ENCODE measurements at regions not wholly inside any gene's neighbourhood (a gene's known extent, or its start where the extent isn't known, plus 50 kb on each side); places are given as distances from the start of the nearest gene placed in this dataset.

DNA sequence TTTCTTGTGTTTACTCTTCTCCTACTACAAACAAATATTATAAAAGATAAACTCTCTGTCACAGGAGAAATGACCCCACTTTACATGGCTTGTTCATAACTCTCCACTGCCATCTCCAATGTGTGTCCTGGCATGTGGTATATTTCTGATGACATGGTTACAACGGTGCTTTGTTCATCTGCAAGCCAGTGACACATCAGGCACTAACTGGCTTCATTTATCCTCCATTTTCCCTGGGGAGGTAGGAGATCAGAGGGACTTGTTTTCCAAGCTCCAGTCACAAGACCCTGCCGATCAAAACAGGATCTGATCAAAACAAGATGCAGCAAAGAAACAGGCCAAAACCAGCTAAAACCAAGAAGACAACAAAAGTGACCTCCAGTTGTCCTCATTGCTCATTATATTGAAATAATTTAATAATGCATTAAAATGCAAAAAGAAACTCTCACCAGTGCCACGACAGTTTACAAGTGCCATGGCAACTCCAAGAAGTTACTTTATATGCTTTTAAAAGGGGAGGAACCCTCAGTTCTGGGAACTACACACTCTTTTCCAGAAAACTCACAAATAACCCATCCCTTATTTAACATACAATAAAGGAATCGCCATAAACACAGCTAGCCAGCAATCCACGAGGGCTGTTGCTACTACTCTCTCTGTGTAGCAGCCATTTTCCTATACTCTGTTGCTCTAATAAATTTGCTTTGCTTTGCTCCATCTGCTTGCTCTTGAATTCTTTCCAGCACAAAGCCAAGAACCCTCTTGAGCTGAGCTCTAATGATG, 224.2 kb downstream of the XPNPEP1 start:
- H3K36me3 ChIP-seq (ENCODE audit: low read length): no peaks in the 10 kb centered on the region
- no peaks in the 10 kb centered on the region for H3K79me2 ChIP-seq (ENCODE audit: insufficient read depth, low read length)
- H3K9me2 ChIP-seq (replicated peaks; ENCODE audit: insufficient read depth, low read length): no peaks in the 10 kb centered on the region
- no peaks in the 10 kb centered on the region for H3F3A ChIP-seq (ENCODE audit: insufficient read depth)
- no peak overlapping the region for H2AFZ ChIP-seq (ENCODE audit: low read depth, low read length, severe bottlenecking)
- TF ChIP-seq, protein P1, sequence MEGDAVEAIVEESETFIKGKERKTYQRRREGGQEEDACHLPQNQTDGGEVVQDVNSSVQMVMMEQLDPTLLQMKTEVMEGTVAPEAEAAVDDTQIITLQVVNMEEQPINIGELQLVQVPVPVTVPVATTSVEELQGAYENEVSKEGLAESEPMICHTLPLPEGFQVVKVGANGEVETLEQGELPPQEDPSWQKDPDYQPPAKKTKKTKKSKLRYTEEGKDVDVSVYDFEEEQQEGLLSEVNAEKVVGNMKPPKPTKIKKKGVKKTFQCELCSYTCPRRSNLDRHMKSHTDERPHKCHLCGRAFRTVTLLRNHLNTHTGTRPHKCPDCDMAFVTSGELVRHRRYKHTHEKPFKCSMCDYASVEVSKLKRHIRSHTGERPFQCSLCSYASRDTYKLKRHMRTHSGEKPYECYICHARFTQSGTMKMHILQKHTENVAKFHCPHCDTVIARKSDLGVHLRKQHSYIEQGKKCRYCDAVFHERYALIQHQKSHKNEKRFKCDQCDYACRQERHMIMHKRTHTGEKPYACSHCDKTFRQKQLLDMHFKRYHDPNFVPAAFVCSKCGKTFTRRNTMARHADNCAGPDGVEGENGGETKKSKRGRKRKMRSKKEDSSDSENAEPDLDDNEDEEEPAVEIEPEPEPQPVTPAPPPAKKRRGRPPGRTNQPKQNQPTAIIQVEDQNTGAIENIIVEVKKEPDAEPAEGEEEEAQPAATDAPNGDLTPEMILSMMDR (IDR thresholded peaks at IDR 0.05; ENCODE audit: insufficient read depth, low read length, poor library complexity, severe bottlenecking): no peak
- no peak for TF ChIP-seq EZH2phosphoT487 (conservative IDR thresholded peaks at IDR 0.05; ENCODE audit: low read length)
- no peak overlapping the region for H3K27ac ChIP-seq (ENCODE audit: low read depth, low read length)
- H3K4me2 ChIP-seq (ENCODE audit: low read depth, low read length, poor library complexity, severe bottlenecking): no peak overlapping the region
- H3K4me3 ChIP-seq (ENCODE audit: insufficient read depth, low read length, poor library complexity, severe bottlenecking): no peak overlapping the region
- H3K9ac ChIP-seq (ENCODE audit: low read length): no peak overlapping the region
- H3K9me3 ChIP-seq (ENCODE audit: insufficient read depth, low read length): no peaks in the 10 kb centered on the region
- no peaks in the 10 kb centered on the region for H4K20me1 ChIP-seq (ENCODE audit: low read depth, low read length)
- H3K27me3 ChIP-seq (ENCODE audit: low read length): no peaks in the 10 kb centered on the region

DNA sequence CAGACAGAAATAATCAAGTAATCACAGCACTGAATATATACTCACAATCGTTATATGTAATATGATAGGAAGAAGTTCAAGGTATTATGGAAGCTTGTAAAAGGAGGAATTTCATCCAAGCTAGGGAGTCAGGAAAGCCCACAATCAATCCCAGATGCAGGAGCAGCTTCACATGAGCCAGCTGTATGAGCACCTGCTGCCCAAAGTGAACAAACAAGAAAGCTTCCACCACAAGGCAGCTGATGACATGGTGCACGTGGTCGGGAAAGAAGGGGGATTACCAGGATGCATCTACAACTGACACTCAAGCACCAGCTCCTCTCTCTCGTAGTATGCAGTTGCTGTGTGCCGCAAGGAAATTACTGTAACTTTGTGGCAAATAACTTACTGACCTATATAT, 225.2 kb downstream of the XPNPEP1 start:
- Histone ChIP-seq H3K36me3 (ENCODE audit: low read length) (no peaks in the 10 kb centered on the region), H3K4me3 (ENCODE audit: insufficient read depth, low read length, poor library complexity, severe bottlenecking) (no peak overlapping the region), H3K79me2 (ENCODE audit: insufficient read depth, low read length) (no peaks in the 10 kb centered on the region), H3K9me3 (ENCODE audit: insufficient read depth, low read length) (no peaks in the 10 kb centered on the region), H3K27me3 (ENCODE audit: low read length) (no peaks in the 10 kb centered on the region), H3K4me2 (ENCODE audit: low read depth, low read length, poor library complexity, severe bottlenecking) (no peak overlapping the region), H4K20me1 (ENCODE audit: low read depth, low read length) (no peaks in the 10 kb centered on the region), H3F3A (ENCODE audit: insufficient read depth) (no peaks in the 10 kb centered on the region), H2AFZ (ENCODE audit: low read depth, low read length, severe bottlenecking) (no peak overlapping the region), H3K27ac (ENCODE audit: low read depth, low read length) (no peak overlapping the region), H3K9ac (ENCODE audit: low read length) (no peak overlapping the region), H3K9me2 (replicated peaks; ENCODE audit: insufficient read depth, low read length) (no peaks in the 10 kb centered on the region)
- TF ChIP-seq, protein P1 (IDR thresholded peaks at IDR 0.05; ENCODE audit: insufficient read depth, low read length, poor library complexity, severe bottlenecking): no peak
- TF ChIP-seq EZH2phosphoT487 (conservative IDR thresholded peaks at IDR 0.05; ENCODE audit: low read length): no peak

DNA sequence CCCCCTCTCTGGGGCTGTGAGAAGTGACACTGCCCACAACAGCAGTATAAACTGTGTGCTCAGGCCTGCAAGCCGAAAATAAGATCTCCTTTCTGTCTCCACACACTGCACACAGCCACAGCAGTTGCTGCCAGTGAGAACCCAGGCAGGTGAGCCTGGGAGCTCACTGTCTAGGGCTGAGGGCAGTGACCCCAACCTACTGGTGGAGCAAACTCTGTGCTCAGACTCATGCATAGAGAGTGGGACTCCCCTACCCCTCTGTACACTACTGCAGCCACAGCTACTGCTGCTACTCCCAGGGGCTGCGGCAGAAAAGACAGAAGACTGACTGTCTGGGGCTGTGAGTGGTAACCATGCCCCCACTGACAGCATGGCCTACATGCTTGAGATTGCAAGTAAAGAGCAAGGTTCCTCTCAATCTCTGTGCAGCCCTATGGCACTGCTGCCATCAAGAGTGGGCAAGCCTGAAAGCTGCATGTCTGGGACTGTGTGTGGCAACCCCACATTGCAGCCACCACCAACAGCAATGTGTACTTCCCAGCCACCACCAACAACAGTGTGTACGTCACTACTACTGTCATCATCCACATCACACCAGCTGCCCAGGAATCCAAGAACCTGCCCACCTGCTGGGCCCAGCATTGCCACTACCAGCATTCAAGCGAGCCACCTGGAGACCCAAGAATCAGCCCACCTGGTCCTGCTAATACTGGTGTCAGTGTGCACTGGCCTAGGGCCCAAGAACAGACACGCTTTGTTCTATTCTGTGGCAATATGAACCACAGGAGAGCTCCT, 226.1 kb downstream of the XPNPEP1 start:
- no peaks in the 10 kb centered on the region for H4K20me1 ChIP-seq (ENCODE audit: low read depth, low read length)
- H3K79me2 ChIP-seq (ENCODE audit: insufficient read depth, low read length): no peaks in the 10 kb centered on the region
- no peak overlapping the region for H3K4me2 ChIP-seq (ENCODE audit: low read depth, low read length, poor library complexity, severe bottlenecking)
- no peak overlapping the region for H3K9ac ChIP-seq (ENCODE audit: low read length)
- H3K27ac ChIP-seq (ENCODE audit: low read depth, low read length): no peak overlapping the region
- no peak overlapping the region for H2AFZ ChIP-seq (ENCODE audit: low read depth, low read length, severe bottlenecking)
- no peaks in the 10 kb centered on the region for H3K9me2 ChIP-seq (replicated peaks; ENCODE audit: insufficient read depth, low read length)
- TF ChIP-seq, protein P1 (IDR thresholded peaks at IDR 0.05; ENCODE audit: insufficient read depth, low read length, poor library complexity, severe bottlenecking): no peak
- TF ChIP-seq EZH2phosphoT487 (conservative IDR thresholded peaks at IDR 0.05; ENCODE audit: low read length): no peak
- no peaks in the 10 kb centered on the region for H3K9me3 ChIP-seq (ENCODE audit: insufficient read depth, low read length)
- H3K36me3 ChIP-seq (ENCODE audit: low read length): no peaks in the 10 kb centered on the region
- H3F3A ChIP-seq (ENCODE audit: insufficient read depth): no peaks in the 10 kb centered on the region
- no peak overlapping the region for H3K4me3 ChIP-seq (ENCODE audit: insufficient read depth, low read length, poor library complexity, severe bottlenecking)
- H3K27me3 ChIP-seq (ENCODE audit: low read length): no peaks in the 10 kb centered on the region
